ENCODE measurements at regions not wholly inside any gene's neighbourhood (a gene's known extent, or its start where the extent isn't known, plus 50 kb on each side); places are given as distances from the start of the nearest gene placed in this dataset.

- TF ChIP-seq SPI1 (IDR thresholded peaks at IDR 0.05; ENCODE audit: borderline replicate concordance, low read depth) (no peak), REST (IDR thresholded peaks at IDR 0.05; ENCODE audit: insufficient replicate concordance, low read depth) (no peak), GABPA (IDR thresholded peaks at IDR 0.05; ENCODE audit: low read depth) (no peak), CTCF (IDR thresholded peaks at IDR 0.05; ENCODE audit: insufficient read depth, low read length) (no peak), POLR2AphosphoS5 (IDR thresholded peaks at IDR 0.05; ENCODE audit: low read depth) (no peak)
- H3K27ac ChIP-seq (replicated peaks) = no peak overlapping the region
- H3K27me3 ChIP-seq (ENCODE audit: insufficient read depth, poor library complexity, severe bottlenecking) = peaks cover 4% of the 10 kb centered on the region
- no peak for DNase-seq (ENCODE audit: low read depth in 1 of 2, low spot score in 1 of 2)
- H3K4me3 ChIP-seq (replicated peaks; ENCODE audit: insufficient read depth, low read length) = no peak overlapping the region
Observed at GRCh38 chr12:131550121-131550520, 160.8 kb upstream of the SFSWAP start.

- TF ChIP-seq GABPA (IDR thresholded peaks at IDR 0.05; ENCODE audit: low read depth) = no peak
- TF ChIP-seq SPI1 (IDR thresholded peaks at IDR 0.05; ENCODE audit: borderline replicate concordance, low read depth) = no peak
- TF ChIP-seq POLR2AphosphoS5 (IDR thresholded peaks at IDR 0.05; ENCODE audit: low read depth) = no peak
- no peak for TF ChIP-seq REST (IDR thresholded peaks at IDR 0.05; ENCODE audit: insufficient replicate concordance, low read depth)
- TF ChIP-seq CTCF (IDR thresholded peaks at IDR 0.05; ENCODE audit: insufficient read depth, low read length) = no peak
- DNase-seq (ENCODE audit: low read depth in 1 of 2, low spot score in 1 of 2) = no peak
- Histone ChIP-seq H3K27me3 (ENCODE audit: insufficient read depth, poor library complexity, severe bottlenecking) (no peaks in the 10 kb centered on the region), H3K4me3 (replicated peaks; ENCODE audit: insufficient read depth, low read length) (no peak overlapping the region), H3K27ac (replicated peaks) (no peak overlapping the region)
Observed at GRCh38 chr12:131551675-131552491, 159.0 kb upstream of the SFSWAP start.

- Histone ChIP-seq H3K27ac (replicated peaks) (no peak overlapping the region), H3K27me3 (ENCODE audit: insufficient read depth, poor library complexity, severe bottlenecking) (no peaks in the 10 kb centered on the region), H3K4me3 (replicated peaks; ENCODE audit: insufficient read depth, low read length) (no peak overlapping the region)
- TF ChIP-seq REST (IDR thresholded peaks at IDR 0.05; ENCODE audit: insufficient replicate concordance, low read depth) = no peak
- TF ChIP-seq CTCF (IDR thresholded peaks at IDR 0.05; ENCODE audit: insufficient read depth, low read length) = no peak
- TF ChIP-seq GABPA (IDR thresholded peaks at IDR 0.05; ENCODE audit: low read depth) = no peak
- no peak for TF ChIP-seq SPI1 (IDR thresholded peaks at IDR 0.05; ENCODE audit: borderline replicate concordance, low read depth)
- TF ChIP-seq POLR2AphosphoS5 (IDR thresholded peaks at IDR 0.05; ENCODE audit: low read depth) = no peak
- no peak for DNase-seq (ENCODE audit: low read depth in 1 of 2, low spot score in 1 of 2)
Observed at GRCh38 chr12:131552492-131552863, 158.4 kb upstream of the SFSWAP start.
